ENCODE measurements at regions not wholly inside any gene's neighbourhood (a gene's known extent, or its start where the extent isn't known, plus 50 kb on each side); places are given as distances from the start of the nearest gene placed in this dataset.
"Not testable (repeated sequence)": the region's sequence is repeated elsewhere in the genome, so short reads cannot be mapped to it uniquely, and the experiment has no call there.

- DNase-seq (ENCODE audit: low spot score), result no peak
These were observed 497.8 kb downstream of the PREX1 start for GRCh38 chr20:48329676-48330664.

GRCh38 chr20:48329031-48329615, 498.7 kb downstream of the PREX1 start:
- no peak for DNase-seq (ENCODE audit: low spot score)

- not testable (repeated sequence) for DNase-seq (ENCODE audit: low spot score)
These were observed 500.0 kb downstream of the PREX1 start for GRCh38 chr20:48327848-48328247.

GRCh38 chr20:48326868-48327267, 500.9 kb downstream of the PREX1 start:
- DNase-seq (ENCODE audit: low spot score), result no peak

GRCh38 chr20:48326434-48326691, 501.4 kb downstream of the PREX1 start:
- no peak for DNase-seq (ENCODE audit: low spot score)

- DNase-seq (ENCODE audit: low spot score), result no peak
These were observed 502.0 kb downstream of the PREX1 start for GRCh38 chr20:48325656-48326433.

- no peak for DNase-seq (ENCODE audit: low spot score)
These were observed 503.1 kb downstream of the PREX1 start for GRCh38 chr20:48324744-48325143.

GRCh38 chr20:48321271-48321670, 506.5 kb downstream of the PREX1 start:
- no peak for DNase-seq (ENCODE audit: low spot score)

- no peak for DNase-seq (ENCODE audit: low spot score)
These were observed 507.7 kb downstream of the PREX1 start for GRCh38 chr20:48319943-48320584.

GRCh38 chr20:48317578-48317977, 510.2 kb downstream of the PREX1 start:
- DNase-seq (ENCODE audit: low spot score), result no peak

- DNase-seq (ENCODE audit: low spot score), result no peak
These were observed 512.7 kb downstream of the PREX1 start for GRCh38 chr20:48314925-48315592.

GRCh38 chr20:48313324-48313723, 514.5 kb downstream of the PREX1 start:
- no peak for DNase-seq (ENCODE audit: low spot score)

- no peak for DNase-seq (ENCODE audit: low spot score)
These were observed 515.8 kb downstream of the PREX1 start for GRCh38 chr20:48311956-48312355.

- DNase-seq (ENCODE audit: low spot score), result no peak
These were observed 517.5 kb downstream of the PREX1 start for GRCh38 chr20:48310305-48310704.

- DNase-seq (ENCODE audit: low spot score), result no peak
These were observed 518.5 kb downstream of the PREX1 start for GRCh38 chr20:48309293-48309692.

GRCh38 chr20:48308882-48309281, 518.9 kb downstream of the PREX1 start:
- no peak for DNase-seq (ENCODE audit: low spot score)

GRCh38 chr20:48308232-48308781, 519.5 kb downstream of the PREX1 start:
- no peak for DNase-seq (ENCODE audit: low spot score)

- DNase-seq (ENCODE audit: low spot score), result no peak
These were observed 520.5 kb downstream of the PREX1 start for GRCh38 chr20:48307277-48307676.

- no peak for DNase-seq (ENCODE audit: low spot score)
These were observed 517.7 kb upstream of the SULF2 start for GRCh38 chr20:48302844-48303542.

- no peak for DNase-seq (ENCODE audit: low spot score)
These were observed 516.9 kb upstream of the SULF2 start for GRCh38 chr20:48302149-48302548.

- DNase-seq (ENCODE audit: low spot score), result no peak
These were observed 515.9 kb upstream of the SULF2 start for GRCh38 chr20:48301189-48301588.
